ENCODE measurements at regions not wholly inside any gene's neighbourhood (a gene's known extent, or its start where the extent isn't known, plus 50 kb on each side); places are given as distances from the start of the nearest gene placed in this dataset.
A peak's percentile ranks its signal among the peaks of the same experiment; 100 is the strongest.

DNA sequence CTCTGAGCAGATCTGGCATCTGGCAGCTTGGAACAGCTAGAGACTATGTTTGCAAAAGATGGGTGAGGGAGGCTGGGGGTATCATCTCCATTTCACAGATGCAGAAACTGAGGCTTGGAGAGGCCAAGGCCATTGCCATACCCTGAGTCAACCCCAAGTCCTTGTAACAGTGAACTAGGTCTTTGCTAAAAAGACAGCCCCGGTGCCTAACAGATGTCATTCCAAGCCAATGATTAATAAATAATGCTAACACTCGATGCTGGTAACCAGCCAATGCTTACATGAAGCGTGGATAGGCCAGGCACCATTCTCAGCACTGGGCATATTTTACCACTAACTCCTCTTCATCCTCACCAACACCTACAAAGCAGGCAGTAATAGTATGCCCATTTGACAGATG is 164.0 kb downstream of the MN1 start:
- no peak for DNase-seq
- Histone ChIP-seq H3K4me3 (ENCODE audit: low read length in 3 of 3) (no peak overlapping the region), H3K9ac (ENCODE audit: low read length in 3 of 3) (no peak overlapping the region), H3K27ac (ENCODE audit: low read depth in 2 of 2, low read length in 2 of 2) (no peak overlapping the region), H3K36me3 (ENCODE audit: control insufficient read depth in 2 of 3, insufficient read depth in 3 of 3, low read length in 3 of 3) (no peaks in the 10 kb centered on the region), H3K9me3 (ENCODE audit: control insufficient read depth in 2 of 3, insufficient read depth in 1 of 3, low read length in 3 of 3) (no peaks in the 10 kb centered on the region), H3K4me1 (ENCODE audit: control insufficient read depth in 2 of 3, insufficient read depth in 2 of 3, low read depth in 1 of 3, low read length in 3 of 3) (peaks cover 0 to 3% (median 0%) of the 10 kb centered on the region in 3 donors), H3K27me3 (ENCODE audit: control insufficient read depth, insufficient read depth, low read length) (peaks cover 2% of the 10 kb centered on the region)
- intact Hi-C loops (cut with DNase I): no loop called here
- no peak for FAIRE-seq
- TF ChIP-seq CTCF (IDR thresholded peaks at IDR 0.05; ENCODE audit: borderline replicate concordance, extremely low read depth, insufficient read depth): no peak

GRCh38 chr22:27638329-27639233 is 163.0 kb downstream of the MN1 start:
- Histone ChIP-seq H3K27me3 (ENCODE audit: control insufficient read depth, insufficient read depth, low read length) (no peaks in the 10 kb centered on the region), H3K27ac (ENCODE audit: low read depth in 2 of 2, low read length in 2 of 2) (no peak overlapping the region), H3K9ac (ENCODE audit: low read length in 3 of 3) (no peak overlapping the region), H3K9me3 (ENCODE audit: control insufficient read depth in 2 of 3, insufficient read depth in 1 of 3, low read length in 3 of 3) (no peaks in the 10 kb centered on the region), H3K4me1 (ENCODE audit: control insufficient read depth in 2 of 3, insufficient read depth in 2 of 3, low read depth in 1 of 3, low read length in 3 of 3) (peaks cover 0 to 3% (median 0%) of the 10 kb centered on the region in 3 donors), H3K4me3 (ENCODE audit: low read length in 3 of 3) (no peak overlapping the region), H3K36me3 (ENCODE audit: control insufficient read depth in 2 of 3, insufficient read depth in 3 of 3, low read length in 3 of 3) (no peaks in the 10 kb centered on the region)
- TF ChIP-seq CTCF (IDR thresholded peaks at IDR 0.05; ENCODE audit: borderline replicate concordance, extremely low read depth, insufficient read depth): no peak
- FAIRE-seq (no peak), DNase-seq (peak in 2 of 5 donors; percentile 64 to 69)
- intact Hi-C loops (cut with DNase I): no loop called here

- Histone ChIP-seq H3K36me3 (ENCODE audit: control insufficient read depth in 2 of 3, insufficient read depth in 3 of 3, low read length in 3 of 3) (no peaks in the 10 kb centered on the region), H3K9me3 (ENCODE audit: control insufficient read depth in 2 of 3, insufficient read depth in 1 of 3, low read length in 3 of 3) (no peaks in the 10 kb centered on the region), H3K27ac (ENCODE audit: low read depth in 2 of 2, low read length in 2 of 2) (no peak overlapping the region), H3K9ac (ENCODE audit: low read length in 3 of 3) (no peak overlapping the region), H3K4me1 (ENCODE audit: control insufficient read depth in 2 of 3, insufficient read depth in 2 of 3, low read depth in 1 of 3, low read length in 3 of 3) (peaks cover 0 to 3% (median 0%) of the 10 kb centered on the region in 3 donors), H3K4me3 (ENCODE audit: low read length in 3 of 3) (no peak overlapping the region), H3K27me3 (ENCODE audit: control insufficient read depth, insufficient read depth, low read length) (no peaks in the 10 kb centered on the region)
- FAIRE-seq (no peak), DNase-seq (peak in 4 of 5 donors; percentile 74 to 82 (median 79))
- no peak for TF ChIP-seq CTCF (IDR thresholded peaks at IDR 0.05; ENCODE audit: borderline replicate concordance, extremely low read depth, insufficient read depth)
- intact Hi-C loops (cut with DNase I): no loop called here
Observed at GRCh38 chr22:27639248-27640086, 162.1 kb downstream of the MN1 start.

Data from kidney (tissue), 13 donors.